ENCODE measurements at regions not wholly inside any gene's neighbourhood (a gene's known extent, or its start where the extent isn't known, plus 50 kb on each side); places are given as distances from the start of the nearest gene placed in this dataset.

- CTCF ChIA-PET (ENCODE audit: low intra/inter-chr PET ratio, low total read pairs) = no interaction called here
- no TSS peak for BruUV-seq (replicated peaks)
Measured at GRCh38 chr18:78086931-78087330, 837.3 kb downstream of the GALR1 start.

More at GRCh38 chr18:78086931-78087330, 837.3 kb downstream of the GALR1 start:
- POLR2A ChIA-PET = no interaction called here
- no peaks in the 10 kb centered on the region for H3K4me1 ChIP-seq (ENCODE audit: insufficient read depth, low read length)
- intact Hi-C loops (cut with micrococcal nuclease; ENCODE audit: unreplicated experiment) (no loop called here), in situ Hi-C loops (cut with HindIII; ENCODE audit: extremely low pct_ligation_motif_present, low pct_unique_long_range_greater_than_20kb) (no loop called here)
- no peaks in the 10 kb centered on the region for H3K9me3 ChIP-seq (ENCODE audit: low read length)
- no peak overlapping the region for H3K27ac ChIP-seq (ENCODE audit: extremely low read length, insufficient read depth, low read length)
- H3K9ac ChIP-seq (ENCODE audit: insufficient read depth, low read depth, low read length) = no peak overlapping the region
- peaks cover 0 to 30% of the 10 kb centered on the region in 2 experiments; a peak in 2 of 5 replicates for H3K27me3 ChIP-seq (ENCODE audit: control insufficient read depth in 1 of 2, insufficient read depth in 2 of 2, low read length in 2 of 2)
- H4K20me1 ChIP-seq (ENCODE audit: insufficient read depth, low read length) = no peaks in the 10 kb centered on the region
- FAIRE-seq (no peak), DNase-seq (ENCODE audit: low spot score) (no peak), ATAC-seq (no peak)
- H2AFZ ChIP-seq (ENCODE audit: low read length) = no peak overlapping the region
- no peak overlapping the region for H3K4me2 ChIP-seq (ENCODE audit: low read depth, low read length)
- no peaks in the 10 kb centered on the region for H3K36me3 ChIP-seq (replicated peaks in 1 of 2; ENCODE audit: control insufficient read depth in 1 of 2, insufficient read depth in 2 of 2, low read length in 2 of 2)
- H3K4me3 ChIP-seq (replicated peaks in 1 of 3; ENCODE audit: insufficient read depth in 1 of 3, low read depth in 2 of 3, low read length in 3 of 3) = no peak overlapping the region
- no peaks in the 10 kb centered on the region for H3K79me2 ChIP-seq (ENCODE audit: insufficient read depth, low read length)
- WGBS (ENCODE audit: low lambda C conversion rate) = 35% methylated on average over 9 of the region's 10 CpGs
- TF ChIP-seq FOXA3 (CRISPR knock-in tag; IDR thresholded peaks at IDR 0.05) (no peak), ZNF7 (CRISPR knock-in tag; IDR thresholded peaks at IDR 0.05) (no peak), CHD2 (IDR thresholded peaks at IDR 0.05; ENCODE audit: low read depth, low read length) (no peak), IRF2 (CRISPR knock-in tag; IDR thresholded peaks at IDR 0.05) (no peak), ZNF710 (CRISPR knock-in tag; IDR thresholded peaks at IDR 0.05; ENCODE audit: borderline replicate concordance) (no peak), AKNA (CRISPR knock-in tag; IDR thresholded peaks at IDR 0.05; ENCODE audit: borderline replicate concordance) (no peak), NR1H2 (CRISPR knock-in tag; IDR thresholded peaks at IDR 0.05; ENCODE audit: borderline replicate concordance, low read depth) (no peak), PHF8 (CRISPR knock-in tag; IDR thresholded peaks at IDR 0.05) (no peak), ZNF431 (CRISPR knock-in tag; IDR thresholded peaks at IDR 0.05; ENCODE audit: borderline replicate concordance, low read depth) (no peak), ZNF639 (CRISPR knock-in tag; conservative IDR thresholded peaks at IDR 0.05) (no peak), MXI1 (IDR thresholded peaks at IDR 0.05; ENCODE audit: borderline replicate concordance, low read depth, low read length) (no peak), ZNF766 (CRISPR knock-in tag; IDR thresholded peaks at IDR 0.05; ENCODE audit: borderline replicate concordance) (no peak), RBM22 (optimal IDR thresholded peaks at IDR 0.05; ENCODE audit: low read length) (no peak), ZNF713 (CRISPR knock-in tag; IDR thresholded peaks at IDR 0.05) (no peak), JUND (CRISPR knock-in tag; IDR thresholded peaks at IDR 0.05) (no peak), ZFY (CRISPR knock-in tag; IDR thresholded peaks at IDR 0.05) (no peak), ELF3 (CRISPR knock-in tag; IDR thresholded peaks at IDR 0.05) (no peak), GLI4 (CRISPR knock-in tag; IDR thresholded peaks at IDR 0.05; ENCODE audit: borderline replicate concordance) (no peak), MAFF (IDR thresholded peaks at IDR 0.05; ENCODE audit: low read depth, low read length) (no peak), ZKSCAN1 (IDR thresholded peaks at IDR 0.05; ENCODE audit: low read length) (no peak)

All from HepG2 (cell line).